ENCODE measurements at regions not wholly inside any gene's neighbourhood (a gene's known extent, or its start where the extent isn't known, plus 50 kb on each side); places are given as distances from the start of the nearest gene placed in this dataset.

GRCh38 chr12:87283111-87283510 lies 746.1 kb downstream of the C12orf50 start:
- no peak for TF ChIP-seq ZNF274 (IDR thresholded peaks at IDR 0.05; ENCODE audit: low read depth, low read length)
- no peak for TF ChIP-seq YY1 (IDR thresholded peaks at IDR 0.05; ENCODE audit: insufficient read depth, insufficient read length)
- TF ChIP-seq SUZ12 (IDR thresholded peaks at IDR 0.05; ENCODE audit: extremely low read depth, insufficient read depth, insufficient read length) = no peak
